H1 (cell line): ENCODE measurements at regions not wholly inside any gene's neighbourhood (a gene's known extent, or its start where the extent isn't known, plus 50 kb on each side); places are given as distances from the start of the nearest gene placed in this dataset.

Source experiments
- CTCF ChIA-PET: fragments of 300-600 bp; sonication (Branson Sonifier 250); formaldehyde crosslinking; loops from one replicate; lab custom pipeline; 2021; ENCODE audit not compliant: partially characterized antibody; lab: Charles Lee
- POLR2A ChIA-PET: fragments of 300-600 bp; sonication (Branson Sonifier 250); formaldehyde crosslinking; loops from one replicate; lab custom pipeline; 2021; ENCODE audit warnings: inconsistent platforms; ENCODE audit not compliant: partially characterized antibody; lab: Charles Lee
- DNase-seq, 2 experiments: peaks; one replicate each; pipeline versions ENCODE4 v3.0.0 to v3.0.0-alpha.2; 2010 to 2022; ENCODE audit warnings: low spot score in 2 of 2, low read depth in 1 of 2, mixed read lengths in 1 of 2
- FAIRE-seq: peaks from 2 replicates; lab custom pipeline; 2011; peaks lifted over from hg19 to GRCh38; lab: Jason Lieb, UNC
- H2AFZ ChIP-seq: 2 replicates; pipeline ENCODE4 v1.8.1; 2012; ENCODE audit warnings: low read length, inconsistent platforms
- H2AK5ac ChIP-seq: 2 replicates; pipeline ENCODE4 v1.6.1; 2013; ENCODE audit warnings: low read depth, low read length
- H2BK120ac ChIP-seq: replicated peaks from 2 replicates; pipeline ENCODE3; 2013; ENCODE audit warnings: low read depth, low read length, inconsistent platforms
- H2BK12ac ChIP-seq: 2 replicates; pipeline ENCODE4 v1.6.1; 2013; ENCODE audit warnings: low read depth, low read length
- H2BK15ac ChIP-seq: 2 replicates; pipeline ENCODE4 v1.6.1; 2013; ENCODE audit warnings: low read length
- H2BK20ac ChIP-seq: 2 replicates; pipeline ENCODE4 v1.6.1; 2013; ENCODE audit warnings: low read length
- H2BK5ac ChIP-seq: 2 replicates; pipeline ENCODE4 v1.6.1; 2013; ENCODE audit warnings: low read depth, low read length
- H3K14ac ChIP-seq: 2 replicates; pipeline ENCODE4 v1.6.1; 2013; ENCODE audit warnings: inconsistent platforms; ENCODE audit not compliant: insufficient read length
- H3K18ac ChIP-seq: 2 replicates; pipeline ENCODE4 v1.6.1; 2013; ENCODE audit warnings: low read length; ENCODE audit errors: extremely low read depth
- H3K23ac ChIP-seq: 2 replicates; pipeline ENCODE4 v1.6.1; 2013; ENCODE audit warnings: inconsistent platforms; ENCODE audit not compliant: insufficient read length
- H3K23me2 ChIP-seq: 2 replicates; pipeline ENCODE4 v1.6.1; 2013; ENCODE audit warnings: low read depth, low read length
- H3K27ac ChIP-seq: 2 replicates; pipeline ENCODE4 v1.6.1; 2011; ENCODE audit warnings: low read depth, low read length, inconsistent platforms
- H3K27me3 ChIP-seq, 4 experiments: replicated peaks in 1 of 4; 1 replicate in 1 of 4; 2 replicates in 3 of 4; pipeline versions ENCODE4 v1.6.1 to v1.8.1; 2011 to 2013; ENCODE audit warnings: low read length in 3 of 4, mild to moderate bottlenecking in 3 of 4, inconsistent platforms in 2 of 4, mixed read lengths in 2 of 4, moderate library complexity in 1 of 4; ENCODE audit not compliant: control insufficient read depth in 3 of 4, insufficient read depth in 3 of 4; ENCODE audit errors: extremely low read depth in 1 of 4
- H3K36me3 ChIP-seq, 4 experiments: 2 replicates each; pipeline versions ENCODE4 v1.6.1 to v1.8.1; 2011 to 2013; ENCODE audit warnings: mild to moderate bottlenecking in 4 of 4, low read length in 3 of 4, moderate library complexity in 2 of 4, control low read depth in 1 of 4, inconsistent platforms in 1 of 4; ENCODE audit not compliant: insufficient read depth in 4 of 4, control insufficient read depth in 2 of 4
- H3K4ac ChIP-seq: replicated peaks from 2 replicates; pipeline ENCODE3; 2013; ENCODE audit warnings: low read length, low read depth, mixed read lengths, inconsistent platforms; ENCODE audit not compliant: insufficient read length
- H3K4me1 ChIP-seq, 4 experiments: replicated peaks in 1 of 4; 1 replicate in 1 of 4; 2 replicates in 3 of 4; pipeline versions ENCODE4 v1.6.1 to v1.8.1; 2011 to 2013; ENCODE audit warnings: low read length in 3 of 4, inconsistent platforms in 2 of 4, mixed read lengths in 1 of 4; ENCODE audit not compliant: insufficient read depth in 4 of 4, control insufficient read depth in 3 of 4
- H3K4me2 ChIP-seq, 2 experiments: 2 replicates each; pipeline versions ENCODE4 v1.6.1 to v1.8.1; 2011 to 2013; ENCODE audit warnings: low read depth in 2 of 2, low read length in 2 of 2, control low read depth in 1 of 2, inconsistent platforms in 1 of 2, mild to moderate bottlenecking in 1 of 2; ENCODE audit not compliant: insufficient read depth in 1 of 2
- H3K4me3 ChIP-seq, 4 experiments: fragments of 200-600, 300-600 bp in 1 of 4; sonication (generic), shearing (Covaris generic), sonication (Bioruptor Twin) in 1 of 4; 2 replicates each; pipeline versions ENCODE4 v1.5.1 to v1.8.1; 2011 to 2016; ENCODE audit warnings: low read length in 4 of 4, low read depth in 3 of 4, control low read depth in 2 of 4, inconsistent platforms in 2 of 4, mild to moderate bottlenecking in 2 of 4, mixed read lengths in 1 of 4, moderate library complexity in 1 of 4; ENCODE audit not compliant: insufficient read depth in 2 of 4; ENCODE audit errors: extremely low read depth in 1 of 4
- H3K56ac ChIP-seq: replicated peaks from 2 replicates; pipeline ENCODE3; 2013; ENCODE audit warnings: low read depth, mild to moderate bottlenecking, mixed read lengths, low read length, inconsistent platforms; ENCODE audit not compliant: insufficient read length
- H3K79me1 ChIP-seq: 2 replicates; pipeline ENCODE4 v1.6.1; 2013; ENCODE audit warnings: low read depth, low read length, control low read depth
- H3K79me2 ChIP-seq, 2 experiments: 2 replicates each; pipeline versions ENCODE4 v1.6.1 to v1.8.1; 2012 to 2013; ENCODE audit warnings: low read length in 2 of 2, mild to moderate bottlenecking in 2 of 2, inconsistent platforms in 1 of 2; ENCODE audit not compliant: insufficient read depth in 2 of 2, control insufficient read depth in 1 of 2
- H3K9ac ChIP-seq, 4 experiments: replicated peaks in 1 of 4; 1 replicate in 1 of 4; 2 replicates in 3 of 4; pipeline versions ENCODE4 v1.6.1 to v1.8.1; 2011 to 2013; ENCODE audit warnings: low read depth in 3 of 4, low read length in 3 of 4, control low read depth in 2 of 4, mild to moderate bottlenecking in 2 of 4, moderate library complexity in 2 of 4, inconsistent platforms in 1 of 4; ENCODE audit errors: extremely low read depth in 1 of 4
- H3K9me3 ChIP-seq, 2 experiments: 2 replicates each; pipeline versions ENCODE4 v1.6.1 to v1.8.1; 2012 to 2013; ENCODE audit warnings: mild to moderate bottlenecking in 2 of 2, moderate library complexity in 2 of 2, control low read depth in 1 of 2, inconsistent platforms in 1 of 2, low read depth in 1 of 2, low read length in 1 of 2, mixed read lengths in 1 of 2; ENCODE audit not compliant: insufficient read depth in 2 of 2
- H4K20me1 ChIP-seq, 2 experiments: replicated peaks in 1 of 2; 2 replicates each; pipeline versions ENCODE3 to v1.8.1; 2011 to 2013; ENCODE audit warnings: inconsistent platforms in 2 of 2, low read length in 2 of 2, mild to moderate bottlenecking in 1 of 2; ENCODE audit not compliant: insufficient read depth in 2 of 2, control insufficient read depth in 1 of 2
- H4K5ac ChIP-seq: 2 replicates; pipeline ENCODE4 v1.6.1; 2013; ENCODE audit warnings: low read length, low read depth, mixed read lengths, inconsistent platforms; ENCODE audit not compliant: insufficient read length
- H4K8ac ChIP-seq: 2 replicates; pipeline ENCODE4 v1.8.0; 2013; ENCODE audit warnings: mild to moderate bottlenecking, moderate library complexity, low read length, inconsistent platforms; ENCODE audit not compliant: insufficient read depth; ENCODE audit errors: extremely low read depth
- H4K91ac ChIP-seq: replicated peaks from 2 replicates; pipeline ENCODE3; 2013; ENCODE audit warnings: low read length, mixed read lengths, inconsistent platforms; ENCODE audit not compliant: insufficient read length
- ASH2L ChIP-seq: fragments of 200-600, 300-600 bp; sonication (generic); IDR thresholded peaks from one replicate; pipeline ENCODE4 v1.7.1; 2017; ENCODE audit warnings: low read length
- BRCA1 ChIP-seq: IDR thresholded peaks from 2 replicates; pipeline ENCODE4 v1.6.1; 2012; ENCODE audit warnings: low read depth, low read length, improper control_type of control experiment
- WGBS, 2 experiments: shearing (Covaris generic) in 1 of 2; methylation state at CpG; one replicate each; pipeline versions ENCODE4 v1.1.6 to v1.1.7; 2013 to 2015; ENCODE audit warnings: low lambda C conversion rate in 2 of 2, mixed read lengths in 2 of 2, inconsistent platforms in 1 of 2, low coverage in 1 of 2, missing lambda C conversion rate in 1 of 2; ENCODE audit not compliant: insufficient replicate concordance in 2 of 2, insufficient coverage in 1 of 2, insufficient read length in 1 of 2; ENCODE audit errors: extremely low coverage in 1 of 2, missing lambda C conversion rate in 1 of 2; 5-methylcytosine and 5-hydroxymethylcytosine counted together

GRCh38 chr3:145716519-145716918 is 444.5 kb downstream of the PLOD2 start:
- Histone ChIP-seq H3K36me3 (no peaks in the 10 kb centered on the region), H3K4me2 (no peak overlapping the region), H2AFZ (no peak overlapping the region), H3K23ac (no peak overlapping the region), H4K8ac (no peak overlapping the region), H4K91ac (no peak overlapping the region), H3K56ac (no peak overlapping the region), H3K9ac (no peak overlapping the region), H3K14ac (no peak overlapping the region), H3K79me1 (no peaks in the 10 kb centered on the region), H3K4me3 (no peak overlapping the region), H3K4me1 (no peaks in the 10 kb centered on the region), H2AK5ac (no peak overlapping the region), H4K5ac (no peak overlapping the region), H2BK20ac (no peak overlapping the region), H2BK5ac (no peak overlapping the region), H3K79me2 (no peaks in the 10 kb centered on the region), H4K20me1 (no peaks in the 10 kb centered on the region), H3K4ac (no peak overlapping the region), H2BK12ac (no peak overlapping the region), H3K18ac (no peak overlapping the region), H2BK120ac (no peak overlapping the region), H2BK15ac (no peak overlapping the region), H3K9me3 (peaks cover 3 to 4% of the 10 kb centered on the region in 2 experiments; a peak in 1 of 4 replicates), H3K27me3 (no peaks in the 10 kb centered on the region), H3K23me2 (no peaks in the 10 kb centered on the region), H3K27ac (no peak overlapping the region)
- ChIA-PET POLR2A (no interaction called here), CTCF (interaction anchor here (0.6 kb wide), 1 partner anchor 75 kb away, joined by 3 read pairs; no protein-coding TSS in a partner anchor)
- TF ChIP-seq BRCA1 (no peak), ASH2L (no peak)
- 94% methylated on average over 1 of the region's 1 CpG; no CpG with 5 or more reads in 1 of the 2 experiments for WGBS, 2 experiments
- no peak for FAIRE-seq
- no peak for DNase-seq
